PFSK-1 (cell line): ENCODE measurements at regions not wholly inside any gene's neighbourhood (a gene's known extent, or its start where the extent isn't known, plus 50 kb on each side); places are given as distances from the start of the nearest gene placed in this dataset.

Source experiments
- FOXP2 ChIP-seq: optimal IDR thresholded peaks from 2 replicates; pipeline ENCODE3; 2011; ENCODE audit warnings: borderline replicate concordance, control low read depth, inconsistent platforms; ENCODE audit not compliant: insufficient read depth; ENCODE audit errors: extremely low read length, extremely low read depth
- POLR2AphosphoS5 ChIP-seq: IDR thresholded peaks from 2 replicates; pipeline ENCODE4 v1.6.1; 2012; ENCODE audit warnings: low read depth, mild to moderate bottlenecking, control low read depth, low read length, moderate library complexity
- REST ChIP-seq, 2 experiments: IDR thresholded peaks; 2 replicates each; pipeline versions ENCODE4 v1.6.1 to v1.8.0; 2011 to 2012; ENCODE audit warnings: low read depth in 2 of 2, low read length in 2 of 2, control low read depth in 1 of 2, inconsistent platforms in 1 of 2, mild to moderate bottlenecking in 1 of 2, moderate library complexity in 1 of 2; ENCODE audit not compliant: insufficient read depth in 1 of 2
- SIN3A ChIP-seq: IDR thresholded peaks from 2 replicates; pipeline ENCODE4 v1.6.1; 2012; ENCODE audit warnings: mild to moderate bottlenecking, low read length, moderate library complexity, borderline replicate concordance; ENCODE audit not compliant: insufficient read depth
- TAF1 ChIP-seq: IDR thresholded peaks from 2 replicates; pipeline ENCODE4 v1.6.1; 2012; ENCODE audit warnings: low read length, control low read depth, borderline replicate concordance; ENCODE audit not compliant: insufficient read depth

DNA sequence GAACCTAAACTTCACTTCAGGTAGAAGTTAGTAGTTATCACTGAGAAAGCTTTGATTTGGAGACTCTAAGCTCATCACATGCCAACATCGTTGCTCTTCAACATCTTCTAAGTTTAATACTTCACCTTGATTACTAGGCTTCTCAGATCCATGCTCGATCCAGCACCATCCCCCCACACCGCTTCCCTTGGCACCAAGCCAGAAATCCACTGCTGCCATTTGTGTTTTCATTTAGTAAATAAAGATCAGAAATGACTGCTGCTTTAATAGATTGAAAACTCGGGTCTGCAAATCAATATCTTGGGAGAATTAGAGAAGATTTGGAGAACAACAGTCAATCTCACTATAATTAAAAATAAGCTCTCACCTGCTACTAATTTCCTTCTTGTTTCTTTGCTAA, 214.7 kb upstream of the NR4A3 start:
- TF ChIP-seq SIN3A (no peak), REST (IDR thresholded peaks at IDR 0.05; ENCODE audit: insufficient read depth in 1 of 2, low read depth in 2 of 2, low read length in 2 of 2) (no peak), POLR2AphosphoS5 (no peak), FOXP2 (no peak), TAF1 (no peak)
